ENCODE measurements at regions not wholly inside any gene's neighbourhood (a gene's known extent, or its start where the extent isn't known, plus 50 kb on each side); places are given as distances from the start of the nearest gene placed in this dataset. TPM values are rescaled to one million over a fixed set of nuclear protein-coding genes. Genes with fewer than 3 reads are reported as not detected.

- Histone ChIP-seq H3K9me3 (ENCODE audit: control insufficient read depth, insufficient read depth, low read length) (no peaks in the 10 kb centered on the region), H3K36me3 (ENCODE audit: control insufficient read depth, insufficient read depth, low read length) (no peaks in the 10 kb centered on the region), H3K4me3 (ENCODE audit: low read depth, low read length) (no peak overlapping the region), H3K27me3 (ENCODE audit: control insufficient read depth, insufficient read depth, low read length) (no peaks in the 10 kb centered on the region), H3K4me1 (ENCODE audit: control insufficient read depth, insufficient read depth, low read length) (no peaks in the 10 kb centered on the region), H3K27ac (ENCODE audit: low read depth, low read length) (no peak overlapping the region)
- no peak for DNase-seq (ENCODE audit: low read depth in 4 of 6, low spot score in 6 of 6)
- 53% methylated on average over 2 of the region's 2 CpGs for WGBS (ENCODE audit: insufficient coverage)
Measured at GRCh38 chr18:54530285-54530684, 60.8 kb upstream of the DYNAP start.

- no peak overlapping the region for H3K27ac ChIP-seq (ENCODE audit: low read depth, low read length)
- WGBS (ENCODE audit: insufficient coverage) = 83% methylated on average over 1 of the region's 4 CpGs
- H3K4me1 ChIP-seq (ENCODE audit: control insufficient read depth, insufficient read depth, low read length) = no peaks in the 10 kb centered on the region
- H3K27me3 ChIP-seq (ENCODE audit: control insufficient read depth, insufficient read depth, low read length) = no peaks in the 10 kb centered on the region
- no peaks in the 10 kb centered on the region for H3K36me3 ChIP-seq (ENCODE audit: control insufficient read depth, insufficient read depth, low read length)
- no peak overlapping the region for H3K4me3 ChIP-seq (ENCODE audit: low read depth, low read length)
- H3K9me3 ChIP-seq (ENCODE audit: control insufficient read depth, insufficient read depth, low read length) = no peaks in the 10 kb centered on the region
- no peak for DNase-seq (ENCODE audit: low read depth in 4 of 6, low spot score in 6 of 6)
Measured at GRCh38 chr18:54531402-54532065, 59.5 kb upstream of the DYNAP start.

- no peaks in the 10 kb centered on the region for H3K4me1 ChIP-seq (ENCODE audit: control insufficient read depth, insufficient read depth, low read length)
- no peaks in the 10 kb centered on the region for H3K27me3 ChIP-seq (ENCODE audit: control insufficient read depth, insufficient read depth, low read length)
- H3K9me3 ChIP-seq (ENCODE audit: control insufficient read depth, insufficient read depth, low read length) = no peaks in the 10 kb centered on the region
- no peaks in the 10 kb centered on the region for H3K36me3 ChIP-seq (ENCODE audit: control insufficient read depth, insufficient read depth, low read length)
- no peak for DNase-seq (ENCODE audit: low read depth in 4 of 6, low spot score in 6 of 6)
- no peak overlapping the region for H3K27ac ChIP-seq (ENCODE audit: low read depth, low read length)
- H3K4me3 ChIP-seq (ENCODE audit: low read depth, low read length) = no peak overlapping the region
Measured at GRCh38 chr18:54532222-54532621, 58.8 kb upstream of the DYNAP start.

- Histone ChIP-seq H3K36me3 (ENCODE audit: control insufficient read depth, insufficient read depth, low read length) (no peaks in the 10 kb centered on the region), H3K9me3 (ENCODE audit: control insufficient read depth, insufficient read depth, low read length) (no peaks in the 10 kb centered on the region), H3K27ac (ENCODE audit: low read depth, low read length) (no peak overlapping the region), H3K4me3 (ENCODE audit: low read depth, low read length) (no peak overlapping the region), H3K4me1 (ENCODE audit: control insufficient read depth, insufficient read depth, low read length) (no peaks in the 10 kb centered on the region), H3K27me3 (ENCODE audit: control insufficient read depth, insufficient read depth, low read length) (no peaks in the 10 kb centered on the region)
- no peak for DNase-seq (ENCODE audit: low read depth in 4 of 6, low spot score in 6 of 6)
- no CpG with 5 or more reads among the region's 1 CpG for WGBS (ENCODE audit: insufficient coverage)
Measured at GRCh38 chr18:54532962-54533361, 58.1 kb upstream of the DYNAP start.

Small RNA genes in the stretch of these regions (small RNA-seq; reads per million reads assigned to genes)
- gene AC090897.1 (ENCODE audit: low replicate concordance) = not detected
